Peyer's patch (tissue), 4 donors: ENCODE measurements at regions not wholly inside any gene's neighbourhood (a gene's known extent, or its start where the extent isn't known, plus 50 kb on each side); places are given as distances from the start of the nearest gene placed in this dataset.

Source experiments
- DNase-seq, 3 donors: peaks; one replicate each; pipeline ENCODE4 v3.0.0-alpha.2; 2017 to 2019
- H3K27ac ChIP-seq, 4 donors: fragments of 200-600 bp; sonication (generic); one replicate each; pipeline ENCODE4 v1.5.1; 2016 to 2019
- H3K27me3 ChIP-seq, 2 donors: fragments of 200-600 bp; sonication (generic); one replicate each; pipeline ENCODE4 v1.5.1; 2019
- H3K36me3 ChIP-seq, 3 donors: fragments of 200-600 bp; sonication (generic); one replicate each; pipeline ENCODE4 v1.5.1; 2016 to 2019
- H3K4me1 ChIP-seq, 4 donors: fragments of 200-600 bp; sonication (generic); one replicate each; pipeline ENCODE4 v1.5.1; 2016 to 2019
- H3K4me3 ChIP-seq, 4 donors: fragments of 200-600 bp; sonication (generic); 1 replicate in 3 of 4; 2 replicates in 1 of 4; pipeline ENCODE4 v1.5.1; 2016 to 2019; ENCODE audit warnings: mild to moderate bottlenecking in 1 of 4
- H3K9me3 ChIP-seq, 4 donors: fragments of 200-600 bp; sonication (generic); one replicate each; pipeline ENCODE4 v1.5.1; 2016 to 2019; ENCODE audit warnings: mild to moderate bottlenecking in 1 of 4
- CTCF ChIP-seq, 6 experiments: fragments of 450-650 bp in 4 of 6; fragments of 200-600 bp in 2 of 6; sonication (generic) in 1 of 6; IDR thresholded peaks; one replicate each; pipeline ENCODE4 v1.5.1; 2017 to 2019; ENCODE audit warnings: antibody characterized with exemption in 6 of 6, mild to moderate bottlenecking in 3 of 6, moderate library complexity in 1 of 6
- POLR2A ChIP-seq, 2 donors: fragments of 450-650 bp; IDR thresholded peaks; one replicate each; pipeline ENCODE4 v1.5.1; 2017; ENCODE audit warnings: antibody characterized with exemption in 2 of 2, mild to moderate bottlenecking in 2 of 2, moderate library complexity in 2 of 2

- H3K27ac ChIP-seq, result no peak overlapping the region
- H3K36me3 ChIP-seq, result no peaks in the 10 kb centered on the region
- H3K9me3 ChIP-seq, result no peaks in the 10 kb centered on the region
- no peaks in the 10 kb centered on the region for H3K4me1 ChIP-seq
- H3K4me3 ChIP-seq, result no peak overlapping the region
- H3K27me3 ChIP-seq, result no peaks in the 10 kb centered on the region
- DNase-seq, result no peak
- TF ChIP-seq CTCF (IDR thresholded peaks at IDR 0.05), result no peak
- no peak for TF ChIP-seq POLR2A (IDR thresholded peaks at IDR 0.05)
Measured at GRCh38 chr4:136320465-136320813, 1211.9 kb downstream of the PCDH18 start.

GRCh38 chr4:136319789-136320464 lies 1212.4 kb downstream of the PCDH18 start:
- no peaks in the 10 kb centered on the region for H3K27me3 ChIP-seq
- H3K9me3 ChIP-seq, result no peaks in the 10 kb centered on the region
- no peak for TF ChIP-seq POLR2A (IDR thresholded peaks at IDR 0.05)
- no peak for TF ChIP-seq CTCF (IDR thresholded peaks at IDR 0.05)
- H3K4me1 ChIP-seq, result no peaks in the 10 kb centered on the region
- DNase-seq, result no peak
- H3K36me3 ChIP-seq, result no peaks in the 10 kb centered on the region
- H3K4me3 ChIP-seq, result no peak overlapping the region
- H3K27ac ChIP-seq, result no peak overlapping the region

- TF ChIP-seq CTCF (IDR thresholded peaks at IDR 0.05) (no peak), POLR2A (IDR thresholded peaks at IDR 0.05) (no peak)
- H3K27ac ChIP-seq, result no peak overlapping the region
Measured at GRCh38 chr4:136316961-136317360, 1215.3 kb downstream of the PCDH18 start.

GRCh38 chr4:136314686-136315085 lies 1217.6 kb downstream of the PCDH18 start:
- Histone ChIP-seq H3K9me3 (no peaks in the 10 kb centered on the region), H3K27ac (no peak overlapping the region), H3K4me3 (no peak overlapping the region), H3K27me3 (no peaks in the 10 kb centered on the region), H3K4me1 (no peaks in the 10 kb centered on the region), H3K36me3 (no peaks in the 10 kb centered on the region)
- no peak for DNase-seq
- TF ChIP-seq POLR2A (IDR thresholded peaks at IDR 0.05) (no peak), CTCF (IDR thresholded peaks at IDR 0.05) (no peak)

More at GRCh38 chr4:136316961-136317360, 1215.3 kb downstream of the PCDH18 start:
- Histone ChIP-seq H3K4me3 (no peak overlapping the region), H3K36me3 (no peaks in the 10 kb centered on the region), H3K27me3 (no peaks in the 10 kb centered on the region), H3K4me1 (no peaks in the 10 kb centered on the region), H3K9me3 (no peaks in the 10 kb centered on the region)
- DNase-seq, result no peak

- DNase-seq, result no peak
Measured at GRCh38 chr4:136311774-136312173, 1220.5 kb downstream of the PCDH18 start.

More at GRCh38 chr4:136311774-136312173, 1220.5 kb downstream of the PCDH18 start:
- Histone ChIP-seq H3K4me3 (no peak overlapping the region), H3K36me3 (no peaks in the 10 kb centered on the region), H3K27ac (no peak overlapping the region), H3K27me3 (no peaks in the 10 kb centered on the region), H3K9me3 (no peaks in the 10 kb centered on the region), H3K4me1 (no peaks in the 10 kb centered on the region)
- no peak for TF ChIP-seq POLR2A (IDR thresholded peaks at IDR 0.05)
- TF ChIP-seq CTCF (IDR thresholded peaks at IDR 0.05), result no peak
